T47D (cell line): ENCODE measurements at regions not wholly inside any gene's neighbourhood (a gene's known extent, or its start where the extent isn't known, plus 50 kb on each side); places are given as distances from the start of the nearest gene placed in this dataset.
A peak's percentile ranks its signal among the peaks of the same experiment; 100 is the strongest.

ENCODE experiments used
- DNase-seq, 2 experiments: peaks; one replicate each; pipeline versions ENCODE4 v3.0.0 to v3.0.0-alpha.2; 2011 to 2012; ENCODE audit warnings: low read depth in 1 of 2, low spot score in 1 of 2
- JUND ChIP-seq: IDR thresholded peaks from 2 replicates; pipeline ENCODE4 v1.6.1; 2012; ENCODE audit warnings: low read depth
- in situ Hi-C: cut with HindIII; loops from 2 replicates; pipeline ENCODE4 v1.10.0; 2016; ENCODE audit warnings: low sequenced_read_pairs, low pct_unique_long_range_greater_than_20kb

DNA sequence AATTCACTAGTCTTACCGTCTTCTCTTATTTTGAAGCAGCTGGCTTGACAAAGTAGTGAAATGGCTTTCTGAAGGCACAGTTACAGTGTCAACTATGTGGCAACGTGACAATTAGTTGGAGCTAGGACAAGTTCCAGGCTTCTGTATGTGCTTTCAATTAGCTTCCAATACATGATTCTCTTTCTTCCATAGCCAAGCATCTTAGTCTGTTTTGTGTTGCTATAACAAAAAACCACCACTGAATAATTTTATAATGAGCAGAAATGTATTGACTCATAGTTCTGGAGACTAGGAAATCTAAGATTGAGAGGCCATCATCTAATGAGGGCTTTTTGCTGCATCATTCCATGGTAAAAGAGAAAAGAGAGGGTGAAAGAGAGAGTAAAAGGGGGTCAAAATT lies 365.1 kb upstream of the PLSCR5 start:
- no peak for TF ChIP-seq JUND
- DNase-seq, result no peak
- in situ Hi-C loops, result no loop called here

DNA sequence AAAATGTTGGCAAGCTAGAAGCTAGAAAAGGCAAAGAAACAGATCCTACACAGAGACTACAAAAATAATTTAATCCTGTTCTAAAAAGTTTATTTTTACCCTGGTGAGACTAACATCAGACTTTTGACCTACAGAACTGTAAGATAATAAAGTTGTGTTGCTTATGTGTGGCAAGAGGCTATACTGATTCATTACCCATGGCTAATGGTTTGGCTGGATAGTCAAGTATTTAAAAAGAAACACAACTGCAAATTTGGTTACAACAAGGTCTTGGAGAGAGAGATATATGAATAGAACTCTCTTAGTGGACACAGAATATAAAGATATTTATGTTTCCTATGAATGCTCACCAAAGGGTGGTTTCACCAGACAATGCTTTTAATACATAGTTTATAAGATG lies 364.2 kb upstream of the PLSCR5 start:
- DNase-seq, result no peak
- in situ Hi-C loops, result no loop called here
- TF ChIP-seq JUND, result no peak

DNA sequence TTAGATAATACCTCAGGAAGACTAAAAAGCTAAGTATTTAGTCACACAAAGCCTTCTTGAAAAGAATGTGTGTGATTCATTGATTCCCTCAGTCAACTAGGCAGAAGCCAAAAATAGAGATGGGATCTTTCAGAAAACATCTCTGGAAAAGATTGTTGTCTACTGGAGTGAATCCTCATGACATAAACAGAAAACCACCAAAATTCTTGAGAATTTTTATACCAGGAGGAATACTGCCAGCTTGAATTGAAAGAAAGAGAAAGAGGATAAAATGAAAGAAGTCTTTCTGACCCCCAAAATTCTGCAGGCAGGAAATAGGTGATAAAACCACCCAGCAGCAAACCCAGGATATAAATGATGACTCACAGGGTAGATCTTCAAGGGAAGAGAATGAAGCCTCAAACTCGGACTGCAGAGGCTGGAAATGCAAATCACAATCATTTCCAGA lies 363.1 kb upstream of the PLSCR5 start:
- no peak for TF ChIP-seq JUND
- in situ Hi-C loops, result no loop called here
- DNase-seq, result no peak

DNA sequence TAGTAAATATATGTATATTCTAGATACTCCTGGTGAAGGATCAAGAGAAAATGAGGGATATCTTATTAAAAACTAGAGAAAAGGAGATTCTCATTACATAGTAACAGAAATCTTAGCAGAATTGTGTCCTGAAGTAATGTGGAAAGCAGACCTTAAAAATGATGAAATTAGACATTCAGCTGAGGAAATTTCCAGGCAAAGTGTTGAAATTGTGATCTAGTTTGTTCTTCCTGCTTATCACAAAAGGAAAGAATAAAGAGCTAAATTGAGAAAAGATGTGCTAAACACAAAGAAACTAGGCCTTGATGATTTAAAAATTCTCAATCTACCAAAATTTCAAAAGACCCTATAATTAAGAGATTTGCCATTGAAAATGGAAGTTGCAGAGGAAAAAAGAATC lies 362.6 kb upstream of the PLSCR5 start:
- no peak for TF ChIP-seq JUND
- no peak for DNase-seq
- in situ Hi-C loops, result no loop called here

DNA sequence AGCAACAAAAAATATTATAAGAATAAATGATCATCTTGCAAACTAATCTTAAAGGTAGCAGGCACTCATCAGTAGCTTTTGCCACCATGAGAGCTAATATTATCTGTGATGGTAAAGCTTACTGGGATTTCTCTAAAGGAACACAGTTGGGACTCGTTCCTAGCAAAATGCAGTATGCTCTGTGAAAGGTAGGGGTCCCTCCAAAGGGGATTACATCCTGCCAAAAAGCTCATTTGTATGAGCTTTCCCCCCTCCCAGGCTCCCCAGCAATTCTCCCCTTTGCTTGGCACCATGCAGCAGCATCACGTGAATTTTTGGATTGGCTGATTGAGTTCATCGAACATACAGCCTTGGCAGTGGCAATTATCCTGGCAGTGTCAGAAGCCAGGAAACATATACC lies 361.0 kb upstream of the PLSCR5 start:
- in situ Hi-C loops, result no loop called here
- TF ChIP-seq JUND, result no peak
- DNase-seq, result no peak

DNA sequence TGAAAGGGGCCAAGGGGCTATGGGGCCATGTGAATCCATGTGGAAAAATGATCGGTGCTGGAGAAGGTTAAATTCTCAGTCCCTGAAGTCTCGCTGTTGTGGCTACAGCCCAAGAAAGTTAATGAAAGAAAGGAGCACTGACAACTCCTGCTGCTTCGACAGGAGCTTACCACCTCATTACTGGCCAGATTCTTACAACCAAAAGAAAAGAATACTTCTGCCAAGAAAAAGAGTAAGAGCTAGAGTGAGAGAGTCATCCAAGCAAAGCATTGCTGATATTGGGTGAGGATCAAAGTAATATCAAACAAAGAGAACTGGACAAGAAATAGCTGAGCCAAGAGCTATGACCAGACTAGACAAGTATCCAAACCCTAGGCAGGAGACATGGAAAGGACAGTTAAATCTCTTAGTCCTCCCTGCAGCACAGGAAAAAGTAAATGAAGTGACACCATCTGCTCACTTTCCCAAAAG lies 348.4 kb upstream of the PLSCR5 start:
- TF ChIP-seq JUND, result no peak
- in situ Hi-C loops, result no loop called here
- no peak for DNase-seq

DNA sequence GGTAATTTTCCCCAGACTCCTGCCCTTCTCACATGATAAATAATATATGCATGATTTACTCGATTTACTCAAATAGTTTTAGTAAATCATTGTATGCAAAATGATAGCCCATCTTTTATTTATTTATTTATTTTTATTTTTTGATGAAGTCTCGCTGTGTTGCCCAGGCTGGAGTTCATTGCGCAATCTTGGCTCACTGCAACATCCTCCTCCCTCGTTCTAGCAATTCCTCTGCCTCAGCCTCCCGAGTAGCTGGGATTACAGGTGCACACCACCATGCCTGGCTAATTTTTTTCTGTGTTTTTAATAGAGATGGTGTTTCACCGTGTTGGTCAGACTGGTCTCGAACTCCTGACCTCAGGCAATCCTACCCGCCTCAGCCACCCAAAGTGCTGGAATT lies 343.8 kb upstream of the PLSCR5 start:
- no peak for TF ChIP-seq JUND
- in situ Hi-C loops, result no loop called here
- no peak for DNase-seq

DNA sequence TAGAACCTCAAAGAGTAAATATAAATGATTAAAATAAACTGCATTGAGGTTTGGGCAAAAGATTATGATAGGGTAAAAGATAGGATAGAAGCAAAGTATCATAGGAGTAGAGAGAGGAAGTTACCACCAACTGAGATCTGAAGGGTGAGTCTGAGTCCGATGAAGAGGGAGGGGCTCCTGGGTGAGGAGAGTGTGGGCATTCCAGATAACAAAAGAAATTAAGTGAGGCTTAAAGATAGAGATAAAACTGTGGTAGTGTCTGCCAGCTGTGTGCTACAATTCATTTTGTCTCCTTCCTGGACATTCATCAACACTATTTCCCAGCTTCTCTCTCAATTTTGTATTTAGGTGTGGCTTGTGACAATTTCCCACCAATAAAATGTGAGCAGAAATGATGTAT lies 343.0 kb upstream of the PLSCR5 start:
- no peak for TF ChIP-seq JUND
- in situ Hi-C loops, result no loop called here

DNA sequence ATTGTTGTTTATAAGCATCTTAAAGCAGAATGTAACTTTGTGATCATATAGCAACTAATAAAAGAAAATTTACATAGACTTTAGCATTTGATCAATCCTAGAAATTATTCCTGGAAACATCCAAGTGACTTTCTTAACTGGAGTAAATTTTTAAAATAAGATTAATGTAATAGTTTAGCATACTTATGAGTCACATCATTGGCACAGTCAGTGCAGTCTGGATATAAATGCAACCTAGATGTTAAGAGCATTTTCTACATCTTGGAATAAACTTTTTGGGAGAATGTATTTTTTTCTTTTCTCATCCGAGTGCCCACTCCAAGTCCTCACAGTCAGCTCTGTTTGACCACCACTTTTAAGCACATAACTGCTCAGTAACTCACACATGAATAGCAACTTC lies 324.6 kb upstream of the PLSCR5 start:
- no peak for DNase-seq
- TF ChIP-seq JUND, result no peak
- in situ Hi-C loops, result no loop called here

More for the DNA sequence above, 343.0 kb upstream of the PLSCR5 start:
- DNase-seq, result no peak

DNA sequence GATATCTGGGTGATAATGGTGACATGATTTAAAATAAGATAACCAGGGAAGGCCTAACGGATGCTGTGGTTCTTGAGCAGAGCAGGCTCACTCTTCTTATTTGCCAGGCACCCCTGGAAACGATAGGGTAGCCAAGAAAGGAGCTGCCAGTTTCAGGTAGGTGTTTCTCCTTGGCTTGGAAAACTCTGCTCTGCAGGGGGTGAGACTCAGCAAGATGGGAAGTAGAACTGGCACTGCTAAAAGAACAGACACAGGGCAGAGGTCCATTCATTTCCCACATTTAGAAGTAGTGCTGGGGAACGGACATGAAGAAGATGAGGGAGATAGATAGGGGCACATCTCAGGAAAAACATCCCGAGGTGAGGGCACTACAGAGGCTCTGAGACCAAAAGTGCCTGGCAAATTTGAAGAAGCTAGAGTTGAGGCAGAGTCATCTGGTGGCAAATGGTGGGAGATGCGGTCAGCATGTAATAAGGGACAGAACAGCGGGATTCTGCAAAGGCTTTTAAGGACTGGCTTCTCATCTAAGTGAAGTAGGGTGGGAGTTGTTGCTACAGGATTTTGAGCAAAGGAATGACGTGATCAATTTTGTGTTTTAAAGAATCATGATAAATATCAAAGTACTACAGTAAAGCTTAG lies 323.4 kb upstream of the PLSCR5 start:
- no peak for TF ChIP-seq JUND
- in situ Hi-C loops, result no loop called here
- peak in 1 of 2 experiments; percentile 9 for DNase-seq

DNA sequence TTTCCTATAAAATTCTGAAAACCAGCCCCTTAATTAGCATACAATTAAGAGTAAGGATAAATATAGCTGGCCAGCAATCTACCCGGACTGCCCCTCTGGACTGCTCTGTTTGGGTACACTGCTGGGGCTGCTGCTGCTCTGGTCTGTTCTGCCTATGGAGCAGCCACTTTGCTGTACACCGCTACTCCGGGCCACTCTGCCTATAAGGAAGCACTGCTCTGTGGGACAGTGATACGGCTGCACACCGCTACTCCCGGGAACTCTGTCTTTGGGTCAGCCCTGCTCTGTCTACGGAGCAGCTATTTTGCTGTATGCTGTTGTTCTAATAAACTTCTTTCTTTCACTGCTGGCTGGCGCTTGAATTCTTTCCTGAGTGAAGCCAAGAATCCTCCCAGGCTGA lies 316.5 kb upstream of the PLSCR5 start:
- in situ Hi-C loops, result no loop called here
- DNase-seq, result peak in 1 of 2 experiments; percentile 24
- TF ChIP-seq JUND, result no peak

DNA sequence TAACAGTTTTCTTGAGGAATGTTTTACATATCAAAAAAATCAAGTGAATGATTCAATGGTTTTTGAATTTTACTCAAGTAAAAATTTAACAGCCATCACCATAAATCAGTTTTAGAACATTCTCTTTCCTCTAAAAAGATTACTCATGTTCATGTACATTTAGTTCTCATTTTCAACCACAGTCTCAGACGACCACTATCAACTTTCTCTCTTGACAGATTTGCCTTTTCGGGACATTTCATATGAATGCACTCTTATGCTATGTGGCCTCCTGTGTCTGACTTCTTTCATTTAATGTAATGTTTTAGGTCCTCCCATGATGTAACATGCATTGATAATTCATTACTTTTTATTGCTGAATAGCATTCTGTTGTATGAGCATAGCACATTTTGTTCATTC lies 309.3 kb upstream of the PLSCR5 start:
- no peak for DNase-seq

DNA sequence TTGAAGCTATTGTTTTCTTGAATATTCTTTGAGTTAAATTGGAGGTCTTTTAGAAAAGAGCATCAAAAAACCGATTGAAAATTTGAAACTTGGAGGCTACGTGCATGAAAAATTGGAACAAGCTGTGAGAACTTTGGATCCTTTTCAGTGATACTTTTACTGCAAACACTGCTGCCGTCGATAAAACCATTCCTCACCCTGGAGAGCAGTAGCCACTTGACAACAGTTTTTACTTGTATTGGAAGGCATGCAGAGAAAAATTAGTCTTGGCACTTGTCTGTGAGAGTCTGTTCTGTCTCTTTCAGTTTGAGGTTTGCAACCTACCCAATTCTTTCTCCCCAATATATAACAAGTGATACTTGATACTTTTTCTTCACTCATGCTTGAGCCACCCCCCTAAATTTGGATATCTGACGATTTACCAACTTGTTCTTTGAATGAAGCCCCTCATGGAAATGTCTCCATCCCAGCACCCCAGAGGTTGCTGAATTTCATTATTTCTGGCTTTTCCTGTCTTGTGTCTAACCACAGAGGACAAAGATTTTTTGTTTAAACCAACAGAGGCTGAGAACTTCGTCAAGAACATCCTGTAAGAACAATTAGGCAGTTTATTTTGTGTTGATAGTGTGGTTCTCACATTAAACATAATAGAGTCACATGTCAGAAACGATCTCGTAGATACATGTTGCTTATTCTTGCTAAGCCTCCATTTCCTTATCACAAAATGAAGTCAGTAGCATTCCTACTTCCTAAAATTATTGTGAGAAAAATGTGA lies 307.3 kb upstream of the PLSCR5 start:
- no peak for DNase-seq
- in situ Hi-C loops, result no loop called here
- no peak for TF ChIP-seq JUND

More for the DNA sequence above, 309.3 kb upstream of the PLSCR5 start:
- TF ChIP-seq JUND, result no peak
- in situ Hi-C loops, result no loop called here
